ENCODE measurements at regions not wholly inside any gene's neighbourhood (a gene's known extent, or its start where the extent isn't known, plus 50 kb on each side); places are given as distances from the start of the nearest gene placed in this dataset.

- no peaks in the 10 kb centered on the region for H3K9me3 ChIP-seq
- TF ChIP-seq CTCF (IDR thresholded peaks at IDR 0.05): no peak
- no peak for DNase-seq (ENCODE audit: low spot score)
Observed at GRCh38 chrX:40883021-40883619, 147.8 kb upstream of the MED14 start.

GRCh38 chrX:40885989-40886388 lies 150.6 kb upstream of the MED14 start:
- Histone ChIP-seq H3K9me3 (no peaks in the 10 kb centered on the region), H3K27me3 (no peaks in the 10 kb centered on the region), H3K36me3 (no peaks in the 10 kb centered on the region), H3K4me1 (no peaks in the 10 kb centered on the region), H3K27ac (no peak overlapping the region), H3K4me3 (no peak overlapping the region)
- no peak for DNase-seq (ENCODE audit: low spot score)
- TF ChIP-seq CTCF (IDR thresholded peaks at IDR 0.05): no peak

More at GRCh38 chrX:40883021-40883619, 147.8 kb upstream of the MED14 start:
- Histone ChIP-seq H3K27me3 (no peaks in the 10 kb centered on the region), H3K27ac (no peak overlapping the region), H3K4me1 (no peaks in the 10 kb centered on the region), H3K4me3 (no peak overlapping the region), H3K36me3 (no peaks in the 10 kb centered on the region)

DNA sequence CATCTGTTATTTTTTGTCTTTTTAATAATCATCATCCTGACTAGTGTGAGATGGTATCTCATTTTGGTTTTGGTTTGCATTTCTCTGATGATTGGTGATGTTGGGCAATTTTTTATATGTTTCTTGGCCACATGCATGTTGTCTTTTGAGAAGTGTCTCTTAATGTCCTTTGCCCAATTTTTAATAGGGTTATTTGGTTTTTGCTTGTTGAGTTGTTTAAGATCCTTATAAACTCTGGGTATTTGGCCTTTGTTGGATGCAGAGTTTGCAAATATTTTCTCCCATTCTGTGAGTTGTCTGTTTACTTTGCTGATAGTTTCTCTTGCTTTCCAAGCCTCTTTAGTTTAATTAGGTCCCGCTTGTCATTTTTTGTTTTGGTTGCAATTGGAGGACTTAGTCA lies 152.1 kb upstream of the MED14 start:
- Histone ChIP-seq H3K4me1 (no peaks in the 10 kb centered on the region), H3K4me3 (no peak overlapping the region), H3K9me3 (peaks cover 0 to 8% of the 10 kb centered on the region in 2 donors), H3K36me3 (no peaks in the 10 kb centered on the region), H3K27ac (no peak overlapping the region), H3K27me3 (no peaks in the 10 kb centered on the region)
- no peak for TF ChIP-seq CTCF (IDR thresholded peaks at IDR 0.05)
- no peak for DNase-seq (ENCODE audit: low spot score)

- no peak overlapping the region for H3K4me3 ChIP-seq
- H3K9me3 ChIP-seq: peaks cover 0 to 8% of the 10 kb centered on the region in 2 donors
- TF ChIP-seq CTCF (IDR thresholded peaks at IDR 0.05): no peak
- no peaks in the 10 kb centered on the region for H3K36me3 ChIP-seq
- no peak overlapping the region for H3K27ac ChIP-seq
- no peaks in the 10 kb centered on the region for H3K27me3 ChIP-seq
- no peaks in the 10 kb centered on the region for H3K4me1 ChIP-seq
- DNase-seq (ENCODE audit: low spot score): no peak
Observed at GRCh38 chrX:40891798-40892197, 156.5 kb upstream of the MED14 start.

DNA sequence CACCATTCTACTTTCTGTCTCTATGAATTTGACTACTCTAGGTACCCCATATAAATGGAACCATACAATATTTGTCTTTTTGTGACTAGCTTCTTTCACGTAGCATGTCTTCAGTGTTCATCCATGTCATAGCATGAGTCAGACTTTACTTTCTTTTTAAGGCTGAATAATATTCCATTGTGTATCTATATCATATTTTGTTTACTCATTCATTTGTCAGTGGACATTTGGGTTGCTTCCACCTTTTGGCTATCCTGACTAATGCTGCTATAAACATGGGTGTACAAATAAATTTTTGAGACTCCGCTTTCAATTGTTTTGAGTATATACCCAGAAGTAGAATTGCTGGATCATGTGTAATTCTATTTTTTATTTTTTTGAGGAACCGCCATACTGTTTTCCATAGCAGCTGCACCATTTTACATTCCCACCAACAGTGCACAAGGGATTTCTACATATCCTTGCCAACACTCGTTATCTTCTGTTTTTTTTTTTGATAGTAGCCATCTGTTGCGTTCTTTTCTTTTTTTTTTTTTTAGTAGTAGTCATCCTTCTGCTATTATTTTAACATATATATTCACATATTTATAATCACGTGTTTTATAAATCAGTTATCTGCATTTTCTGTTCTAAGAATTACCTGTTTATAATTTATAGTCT lies 158.0 kb upstream of the MED14 start:
- H3K27ac ChIP-seq: no peak overlapping the region
- no peaks in the 10 kb centered on the region for H3K4me1 ChIP-seq
- no peak for TF ChIP-seq CTCF (IDR thresholded peaks at IDR 0.05)
- no peak overlapping the region for H3K4me3 ChIP-seq
- no peaks in the 10 kb centered on the region for H3K36me3 ChIP-seq
- H3K27me3 ChIP-seq: no peaks in the 10 kb centered on the region
- no peak for DNase-seq (ENCODE audit: low spot score)
- peaks cover 0 to 8% of the 10 kb centered on the region in 2 donors for H3K9me3 ChIP-seq

DNA sequence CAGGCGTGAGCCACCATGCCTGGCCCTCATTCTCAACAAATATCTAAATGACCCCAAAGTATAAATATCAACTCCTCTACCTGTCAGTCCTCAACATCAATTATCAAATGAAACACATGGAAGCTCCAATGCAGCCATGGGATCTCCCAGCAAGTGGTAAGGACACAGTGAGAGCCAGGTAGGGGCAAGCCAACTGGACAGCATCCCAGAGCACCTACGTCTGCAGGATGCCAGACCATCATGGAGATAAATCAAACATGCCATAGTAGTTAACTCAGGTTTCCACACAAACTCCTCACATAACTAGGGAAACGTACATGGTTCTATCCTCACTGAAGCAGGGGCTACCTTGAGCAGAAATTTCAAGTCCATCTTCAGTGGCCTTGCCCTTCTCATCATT lies 159.9 kb upstream of the MED14 start:
- Histone ChIP-seq H3K9me3 (peaks cover 0 to 8% of the 10 kb centered on the region in 2 donors), H3K4me1 (no peaks in the 10 kb centered on the region), H3K36me3 (no peaks in the 10 kb centered on the region), H3K27me3 (no peaks in the 10 kb centered on the region), H3K27ac (no peak overlapping the region), H3K4me3 (no peak overlapping the region)
- DNase-seq (ENCODE audit: low spot score): no peak
- TF ChIP-seq CTCF (IDR thresholded peaks at IDR 0.05): no peak
